ENCODE measurements at regions not wholly inside any gene's neighbourhood (a gene's known extent, or its start where the extent isn't known, plus 50 kb on each side); places are given as distances from the start of the nearest gene placed in this dataset.

DNA sequence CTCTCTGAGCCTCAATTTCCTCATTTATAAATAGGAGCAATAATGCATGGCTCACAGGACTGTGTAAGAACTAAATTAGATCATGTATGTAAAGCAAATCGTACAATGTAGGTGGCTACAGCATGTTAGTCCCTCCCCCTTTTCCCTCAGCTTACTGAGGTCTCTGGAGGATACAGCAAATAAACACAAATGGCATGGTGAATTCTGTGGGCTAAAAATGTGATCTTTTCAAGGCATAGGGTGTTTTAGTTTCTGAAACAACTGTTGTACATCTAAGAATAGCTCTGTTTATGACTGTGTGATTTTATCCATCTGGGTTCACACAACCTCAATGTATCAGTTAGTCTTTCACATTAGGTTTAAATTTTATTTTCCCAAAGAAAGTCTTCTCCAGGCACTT lies 121.2 kb upstream of the PLEKHG7 start:
- TF ChIP-seq CTCF (IDR thresholded peaks at IDR 0.05) (no peak), TCF7L2 (IDR thresholded peaks at IDR 0.05; ENCODE audit: low read depth, low read length) (no peak)
- TF ChIP-seq, protein P1, sequence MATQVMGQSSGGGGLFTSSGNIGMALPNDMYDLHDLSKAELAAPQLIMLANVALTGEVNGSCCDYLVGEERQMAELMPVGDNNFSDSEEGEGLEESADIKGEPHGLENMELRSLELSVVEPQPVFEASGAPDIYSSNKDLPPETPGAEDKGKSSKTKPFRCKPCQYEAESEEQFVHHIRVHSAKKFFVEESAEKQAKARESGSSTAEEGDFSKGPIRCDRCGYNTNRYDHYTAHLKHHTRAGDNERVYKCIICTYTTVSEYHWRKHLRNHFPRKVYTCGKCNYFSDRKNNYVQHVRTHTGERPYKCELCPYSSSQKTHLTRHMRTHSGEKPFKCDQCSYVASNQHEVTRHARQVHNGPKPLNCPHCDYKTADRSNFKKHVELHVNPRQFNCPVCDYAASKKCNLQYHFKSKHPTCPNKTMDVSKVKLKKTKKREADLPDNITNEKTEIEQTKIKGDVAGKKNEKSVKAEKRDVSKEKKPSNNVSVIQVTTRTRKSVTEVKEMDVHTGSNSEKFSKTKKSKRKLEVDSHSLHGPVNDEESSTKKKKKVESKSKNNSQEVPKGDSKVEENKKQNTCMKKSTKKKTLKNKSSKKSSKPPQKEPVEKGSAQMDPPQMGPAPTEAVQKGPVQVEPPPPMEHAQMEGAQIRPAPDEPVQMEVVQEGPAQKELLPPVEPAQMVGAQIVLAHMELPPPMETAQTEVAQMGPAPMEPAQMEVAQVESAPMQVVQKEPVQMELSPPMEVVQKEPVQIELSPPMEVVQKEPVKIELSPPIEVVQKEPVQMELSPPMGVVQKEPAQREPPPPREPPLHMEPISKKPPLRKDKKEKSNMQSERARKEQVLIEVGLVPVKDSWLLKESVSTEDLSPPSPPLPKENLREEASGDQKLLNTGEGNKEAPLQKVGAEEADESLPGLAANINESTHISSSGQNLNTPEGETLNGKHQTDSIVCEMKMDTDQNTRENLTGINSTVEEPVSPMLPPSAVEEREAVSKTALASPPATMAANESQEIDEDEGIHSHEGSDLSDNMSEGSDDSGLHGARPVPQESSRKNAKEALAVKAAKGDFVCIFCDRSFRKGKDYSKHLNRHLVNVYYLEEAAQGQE (IDR thresholded peaks at IDR 0.05; ENCODE audit: insufficient read depth in 1 of 2, low read depth in 2 of 2, low read length in 1 of 2): no peak
